Islet of Langerhans (tissue), 1 donor: ENCODE measurements at regions not wholly inside any gene's neighbourhood (a gene's known extent, or its start where the extent isn't known, plus 50 kb on each side); places are given as distances from the start of the nearest gene placed in this dataset.
"Not testable (repeated sequence)": the region's sequence is repeated elsewhere in the genome, so short reads cannot be mapped to it uniquely, and the experiment has no call there.

Experiments
- FAIRE-seq: peaks from one replicate; lab custom pipeline; 2011; peaks lifted over from hg19 to GRCh38; lab: Jason Lieb, UNC

DNA sequence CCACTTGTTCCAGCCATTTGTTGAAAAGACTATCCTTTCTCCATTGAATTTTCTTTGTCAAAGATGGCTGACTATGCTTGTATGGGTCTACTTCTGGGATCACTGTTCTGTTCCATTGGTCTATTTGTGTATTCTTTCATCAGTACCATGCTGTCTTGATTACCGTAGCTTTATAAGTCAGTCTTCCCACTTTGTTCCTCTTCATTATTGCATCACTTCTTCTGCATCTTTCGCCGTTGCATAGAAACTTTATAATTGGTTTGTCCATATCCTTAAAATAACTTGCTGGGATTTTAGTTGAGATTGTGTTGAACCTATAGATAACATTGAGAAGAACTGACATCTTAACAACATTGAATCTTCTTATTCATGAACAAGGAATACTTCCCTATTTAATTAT, 598.8 kb downstream of the TBC1D22A start:
- FAIRE-seq: no peak

DNA sequence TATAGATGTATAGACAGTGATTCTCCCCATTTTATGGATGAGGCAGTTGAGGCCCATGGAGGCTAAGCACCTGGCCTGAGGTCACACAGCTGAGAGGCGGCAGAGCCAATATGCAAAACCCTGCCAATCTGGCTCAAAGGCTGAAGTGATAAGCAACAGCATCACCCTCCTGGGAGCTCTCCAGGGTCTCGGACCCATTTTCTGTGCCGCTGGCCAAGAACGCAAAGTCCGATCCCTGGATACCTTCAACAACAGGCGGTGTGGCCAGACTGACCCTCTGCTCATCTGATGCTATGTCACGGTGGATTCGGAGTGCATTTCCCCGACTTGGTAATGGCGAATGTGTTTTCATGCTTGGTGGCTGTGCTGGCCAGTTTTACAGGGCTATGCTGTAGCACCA, 595.0 kb downstream of the TBC1D22A start:
- no peak for FAIRE-seq

DNA sequence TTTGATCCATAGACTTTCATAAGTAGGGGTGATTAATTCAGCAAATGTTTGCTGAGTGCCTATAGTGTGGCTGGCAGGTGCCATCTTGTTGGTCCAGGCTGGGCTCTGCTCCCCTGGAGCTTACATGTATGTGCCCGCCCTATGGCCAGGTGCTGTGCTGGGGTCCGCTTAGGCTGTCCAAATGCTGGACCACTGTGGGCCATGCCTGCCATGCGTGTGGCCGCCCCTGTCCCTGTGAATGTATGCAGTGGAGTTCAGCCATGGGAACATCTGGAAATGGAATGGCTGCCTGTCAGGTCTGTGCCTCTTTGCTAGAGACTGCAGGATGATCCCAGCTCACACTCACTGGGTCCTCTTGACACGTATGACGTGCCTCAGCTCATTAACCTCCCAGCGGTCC, 594.6 kb downstream of the TBC1D22A start:
- no peak for FAIRE-seq

DNA sequence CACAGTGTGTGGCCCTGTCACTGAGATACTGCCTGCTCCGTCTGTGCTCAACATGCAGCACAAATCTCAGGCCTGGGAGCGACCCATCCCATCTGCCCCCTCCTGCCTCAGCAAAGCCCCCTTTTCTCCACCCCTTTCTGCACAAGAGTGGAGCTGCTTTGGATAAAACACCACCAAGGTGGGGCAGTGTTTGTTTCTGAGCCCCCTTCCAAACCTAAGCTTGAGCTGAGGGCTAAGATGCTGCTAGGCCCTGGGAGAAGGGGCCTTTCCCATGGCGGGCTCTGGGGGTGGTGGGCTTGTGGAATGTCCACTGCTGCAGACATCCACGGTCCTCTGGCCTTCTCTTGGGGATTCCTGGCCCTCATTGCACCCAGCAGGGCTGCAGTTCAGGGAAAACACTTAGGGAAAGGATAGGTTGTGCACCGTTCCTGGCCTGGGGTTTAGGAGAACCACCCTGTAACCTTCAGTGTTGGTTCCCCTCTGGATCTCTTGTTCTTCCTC, 594.1 kb downstream of the TBC1D22A start:
- no peak for FAIRE-seq

DNA sequence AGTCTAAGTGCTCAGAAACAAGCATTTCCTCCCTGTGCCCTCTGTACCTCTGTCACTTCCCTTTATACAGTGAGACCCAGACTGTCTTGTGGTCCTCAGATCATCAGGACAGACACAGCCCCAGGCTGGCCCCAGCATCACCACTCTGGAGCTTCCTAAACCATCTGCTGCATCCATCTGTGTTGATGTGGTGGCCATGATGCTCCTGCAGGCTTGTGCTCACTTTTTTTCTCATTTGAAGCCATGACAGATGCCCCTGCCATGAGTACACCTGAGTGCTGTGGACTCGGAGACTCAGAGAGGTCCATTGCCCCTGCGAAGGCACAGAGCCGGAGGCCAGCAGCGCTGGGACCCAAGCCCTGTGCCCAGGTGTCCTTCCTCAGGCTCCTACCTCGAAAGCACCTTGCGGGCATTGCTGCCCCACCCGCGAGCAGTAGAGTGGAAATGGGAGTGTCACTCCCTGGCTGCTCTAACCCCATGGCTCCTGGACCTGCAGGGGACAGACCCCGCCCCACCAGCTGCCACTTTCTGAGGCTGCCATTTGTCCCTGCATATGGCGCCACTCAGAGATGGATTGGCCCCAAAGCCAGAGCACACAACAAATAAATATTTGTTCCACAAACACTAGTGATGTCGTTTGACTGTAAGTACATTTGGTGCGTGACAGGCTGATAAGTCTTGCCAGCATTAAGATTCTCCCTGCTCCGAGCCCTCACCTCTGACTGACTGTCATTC, 593.5 kb downstream of the TBC1D22A start:
- no peak for FAIRE-seq

DNA sequence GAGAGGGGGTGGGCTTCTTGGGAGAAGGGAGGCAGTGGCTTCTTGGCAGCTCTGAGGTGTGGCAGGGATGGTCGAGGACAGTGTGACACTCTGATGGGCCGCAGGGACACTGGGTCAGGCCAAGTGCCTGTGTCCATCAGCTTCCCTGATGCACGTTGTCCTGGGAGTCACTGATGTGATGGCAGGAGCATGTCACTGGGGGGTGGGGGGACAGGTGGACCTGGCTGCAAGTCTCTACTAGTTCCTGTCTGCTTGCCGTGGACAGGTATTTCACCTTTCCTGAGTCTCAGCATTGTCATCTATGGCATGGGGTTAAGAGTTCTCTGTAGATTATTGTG, 592.9 kb downstream of the TBC1D22A start:
- no peak for FAIRE-seq

DNA sequence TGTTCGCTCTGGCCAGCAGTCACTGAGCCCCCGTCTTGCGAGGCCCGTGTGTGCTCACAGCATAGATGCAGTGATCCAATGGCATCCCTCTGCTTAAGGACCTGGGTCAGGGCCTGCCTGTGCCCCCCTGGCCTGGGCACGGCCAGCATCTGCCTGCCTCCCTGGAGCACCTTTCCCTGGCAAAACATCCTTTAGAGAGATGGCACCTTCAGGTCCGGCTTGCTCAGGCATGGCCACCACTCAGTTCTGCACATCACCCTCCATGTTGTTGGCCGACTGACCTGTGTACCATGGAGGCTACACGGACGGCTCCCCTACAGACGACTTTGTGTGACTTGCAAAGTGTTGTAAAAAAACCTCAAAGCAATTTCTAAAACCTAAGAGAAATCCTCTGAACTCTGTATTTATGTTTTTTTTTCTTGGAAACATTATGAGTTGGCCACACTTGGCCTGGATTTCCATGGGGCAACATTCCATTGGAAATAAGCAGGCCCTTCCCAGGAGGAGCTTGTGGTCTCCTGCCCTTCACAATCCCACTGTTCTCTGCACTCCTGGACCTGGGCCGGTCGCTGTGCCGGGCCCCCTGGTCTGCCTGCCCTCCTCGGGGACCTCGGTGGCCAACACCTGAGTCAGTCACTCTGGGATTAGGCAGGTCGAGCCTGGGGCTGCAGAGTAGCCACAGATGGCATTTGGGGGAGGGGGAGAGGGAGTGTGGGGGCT, 592.4 kb downstream of the TBC1D22A start:
- FAIRE-seq: no peak

DNA sequence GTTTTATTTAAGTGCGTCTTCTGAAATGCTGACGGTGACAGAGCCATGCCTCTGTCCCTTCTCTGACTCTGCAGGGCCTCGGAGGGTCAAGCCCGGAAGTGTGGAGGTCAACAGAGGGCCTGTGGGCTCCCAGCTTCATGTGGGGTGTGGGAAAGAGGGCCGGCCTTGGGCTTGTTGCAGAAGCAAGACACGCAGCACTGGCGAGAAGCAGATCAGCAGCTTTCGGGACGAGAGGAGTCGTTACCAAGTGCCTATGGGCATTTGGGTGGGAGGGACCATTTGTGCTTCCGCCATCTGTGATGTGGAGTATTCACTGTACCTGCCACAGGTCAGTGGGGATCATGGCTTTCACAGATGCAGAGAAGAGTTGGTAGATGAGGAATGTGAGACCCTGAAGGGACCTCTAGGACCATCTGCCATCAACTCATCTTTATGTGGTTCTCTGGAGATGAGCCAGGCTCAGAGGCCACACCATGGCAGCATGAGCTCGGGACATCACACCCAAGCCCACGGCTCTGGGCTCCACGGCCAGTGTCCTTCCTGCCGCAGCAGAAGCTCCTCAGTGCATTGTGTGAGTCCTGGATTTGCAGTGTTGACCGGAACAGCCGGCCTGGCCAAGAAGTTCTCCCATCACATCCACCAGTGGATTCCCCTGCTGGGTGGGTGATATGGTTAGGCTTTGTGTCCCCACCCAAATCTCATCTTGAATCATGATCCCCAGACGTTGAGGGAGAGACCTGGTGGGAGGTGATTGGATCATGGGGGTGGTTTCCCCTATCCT, 590.7 kb downstream of the TBC1D22A start:
- no peak for FAIRE-seq

DNA sequence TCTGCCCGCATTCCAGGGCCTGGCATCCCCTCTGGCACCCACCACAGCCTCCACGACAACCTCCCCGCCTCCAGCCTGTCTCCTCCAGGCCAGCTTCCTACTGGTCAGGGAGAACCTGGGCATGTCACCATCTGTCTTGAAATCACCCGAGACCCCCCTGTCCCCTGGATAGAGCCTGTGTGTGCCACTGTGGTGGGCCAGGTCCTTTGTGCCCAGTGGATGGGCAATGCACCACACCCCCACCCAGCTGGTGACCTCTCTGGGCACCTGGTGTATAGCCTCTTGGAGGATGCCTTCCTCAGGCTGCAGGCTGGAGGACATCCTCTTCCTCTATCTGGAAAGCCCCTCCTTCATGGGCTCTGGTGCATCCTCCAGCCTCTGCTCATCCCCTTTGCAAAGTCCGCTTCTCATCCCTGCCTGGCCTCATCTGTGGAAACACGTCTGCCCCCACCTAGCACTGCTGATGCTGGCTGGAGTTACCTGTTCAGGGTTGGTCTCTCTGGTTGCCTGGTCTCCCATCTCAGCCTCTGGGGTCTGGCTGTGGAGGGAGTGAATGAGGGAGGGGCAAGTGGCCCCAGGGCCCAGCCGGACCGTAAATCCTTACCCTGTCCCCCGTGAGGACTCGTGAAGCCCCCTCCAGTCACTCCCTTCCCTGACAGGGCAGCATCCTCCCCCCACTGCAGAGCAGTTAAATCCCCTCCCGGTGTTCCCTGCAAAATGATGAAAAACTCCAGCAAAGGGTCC, 589.6 kb downstream of the TBC1D22A start:
- no peak for FAIRE-seq

DNA sequence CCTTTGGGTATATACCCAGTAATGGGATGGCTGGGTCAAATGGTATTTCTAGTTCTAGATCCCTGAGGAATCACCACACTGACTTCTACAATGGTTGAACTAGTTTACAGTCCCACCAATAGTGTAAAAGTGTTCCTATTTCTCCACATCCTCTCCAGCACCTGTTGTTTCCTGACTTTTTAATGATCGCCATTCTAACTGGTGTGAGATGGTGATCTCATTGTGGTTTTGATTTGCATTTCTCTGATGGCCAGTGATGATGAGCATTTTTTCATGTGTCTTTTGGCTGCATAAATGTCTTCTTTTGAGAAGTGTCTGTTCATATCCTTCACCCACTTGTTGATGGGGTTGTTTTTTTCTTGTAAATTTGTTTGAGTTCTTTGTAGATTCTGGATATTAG, 583.8 kb downstream of the TBC1D22A start:
- not testable (repeated sequence) for FAIRE-seq

DNA sequence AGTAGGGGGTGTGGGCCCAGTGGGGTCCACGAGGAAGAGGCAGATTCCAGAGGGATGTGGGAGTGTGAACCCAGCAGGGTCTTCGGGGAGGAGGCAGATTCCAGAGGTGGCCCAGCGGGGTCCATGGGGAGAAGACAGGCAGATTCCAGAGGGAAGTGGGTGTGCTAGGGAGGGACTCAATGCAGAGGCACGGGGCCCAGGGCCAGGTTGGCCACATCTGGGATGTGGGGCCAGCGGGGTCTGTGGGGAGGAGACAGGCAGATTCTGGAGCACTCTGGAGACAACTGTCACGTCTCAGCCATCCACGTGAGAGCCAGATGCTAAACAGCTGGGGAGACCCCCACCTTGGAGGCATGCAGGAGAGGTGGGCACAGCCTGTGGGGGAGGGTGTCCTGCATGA, 582.6 kb downstream of the TBC1D22A start:
- FAIRE-seq: no peak

DNA sequence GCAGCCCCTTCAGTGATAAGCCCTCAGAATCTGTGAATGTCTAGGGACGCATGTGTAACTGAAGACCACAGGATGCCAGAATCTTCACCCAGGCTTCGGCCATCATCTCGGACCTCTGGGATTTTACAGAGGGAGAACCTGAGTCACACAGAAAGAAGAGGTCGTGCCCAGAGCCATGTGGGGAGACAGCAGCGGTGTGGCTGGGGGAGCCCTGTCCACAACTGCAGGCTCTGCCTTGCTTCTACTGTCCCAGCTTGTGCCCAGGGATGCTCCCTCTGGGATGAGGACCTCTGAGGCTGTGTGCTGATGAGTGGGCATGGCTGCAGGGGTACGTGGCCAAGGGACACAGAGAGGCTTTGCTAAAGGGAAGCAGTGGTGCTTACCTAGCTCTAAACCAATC, 582.0 kb downstream of the TBC1D22A start:
- FAIRE-seq: no peak

DNA sequence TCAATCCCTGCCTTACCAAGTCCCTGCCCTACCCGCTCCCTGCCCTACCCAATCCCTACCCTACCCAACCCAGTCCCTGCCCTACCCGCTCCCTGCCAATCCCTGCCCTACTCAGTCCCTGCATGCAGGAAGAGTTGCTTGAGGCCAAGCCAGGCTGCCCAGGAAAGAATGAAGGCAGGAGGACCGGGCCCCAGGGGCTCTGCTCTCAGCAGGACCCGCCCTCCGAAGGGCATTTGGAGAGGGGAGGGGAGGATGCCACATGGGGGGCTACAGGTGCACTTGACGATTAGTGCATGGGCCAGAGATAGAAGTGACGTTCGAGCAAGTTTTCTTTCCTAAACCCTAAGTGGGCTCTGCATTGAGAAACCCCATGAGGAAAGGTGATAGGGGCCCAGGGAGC, 581.2 kb downstream of the TBC1D22A start:
- FAIRE-seq: no peak

DNA sequence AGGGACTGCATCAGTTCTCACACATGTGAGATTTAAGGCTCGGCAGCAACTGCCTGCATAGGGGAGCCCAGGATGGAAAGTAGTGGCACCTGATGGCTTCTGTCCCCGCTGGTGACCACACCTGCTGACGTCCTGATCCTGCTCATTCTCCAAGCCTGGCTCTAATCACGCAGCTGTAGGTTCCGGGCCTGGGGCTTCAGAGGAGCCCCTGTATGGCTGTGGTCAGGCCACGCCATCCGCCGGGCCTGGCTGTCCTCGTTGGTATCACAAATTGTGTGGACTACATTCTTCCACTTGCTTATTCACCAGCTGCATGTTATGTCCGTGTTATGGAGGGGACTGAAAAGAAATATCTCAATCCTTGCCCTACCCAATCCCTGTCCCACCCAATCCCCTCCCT, 580.0 kb downstream of the TBC1D22A start:
- FAIRE-seq: no peak

DNA sequence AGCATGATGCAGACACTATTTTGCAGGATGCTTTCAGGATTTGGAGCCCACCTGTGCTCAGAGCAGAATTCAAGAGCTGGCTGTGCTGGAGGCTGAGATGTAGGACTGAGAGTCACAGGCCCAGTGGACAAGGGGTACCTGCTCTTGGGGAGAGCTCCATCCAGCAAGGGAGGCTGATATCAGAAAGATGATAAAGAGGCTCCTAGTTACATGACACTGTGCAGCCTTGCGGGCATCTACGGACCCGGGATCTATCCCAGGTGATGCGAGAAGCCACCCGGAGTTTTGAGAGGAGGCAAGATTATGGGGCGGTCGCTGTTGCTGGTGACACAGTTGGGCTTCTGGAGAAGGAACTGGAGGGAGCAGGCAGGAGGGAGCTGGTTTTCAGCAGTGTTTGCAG, 579.0 kb downstream of the TBC1D22A start:
- no peak for FAIRE-seq

DNA sequence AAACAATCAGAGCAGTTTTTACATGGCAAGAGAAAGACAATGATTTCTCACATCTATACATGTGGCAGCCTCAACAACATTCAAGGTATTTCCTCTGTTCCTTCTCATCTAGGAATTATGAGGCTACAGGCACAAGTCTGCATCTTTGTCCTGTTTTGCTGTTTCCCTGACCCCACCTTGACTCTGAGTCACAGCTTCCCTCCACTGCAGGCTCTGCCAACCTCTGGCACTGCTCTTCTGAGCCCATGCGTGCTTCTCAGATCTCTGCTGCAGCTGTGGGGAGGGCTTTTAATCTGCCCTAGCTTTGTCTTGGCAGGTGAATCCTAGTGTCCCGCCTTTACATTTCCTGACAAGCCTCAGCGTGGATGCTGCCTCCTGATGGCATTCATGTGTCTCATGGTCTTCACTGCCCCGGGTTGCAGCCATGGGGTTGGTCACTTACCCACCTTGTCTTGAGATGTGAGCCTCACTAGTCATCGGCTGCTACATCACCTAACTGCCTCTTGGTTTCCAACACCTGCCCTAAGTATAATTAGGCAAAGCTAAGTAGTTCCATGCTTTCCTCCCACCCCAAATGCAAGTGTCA, 578.5 kb downstream of the TBC1D22A start:
- no peak for FAIRE-seq

DNA sequence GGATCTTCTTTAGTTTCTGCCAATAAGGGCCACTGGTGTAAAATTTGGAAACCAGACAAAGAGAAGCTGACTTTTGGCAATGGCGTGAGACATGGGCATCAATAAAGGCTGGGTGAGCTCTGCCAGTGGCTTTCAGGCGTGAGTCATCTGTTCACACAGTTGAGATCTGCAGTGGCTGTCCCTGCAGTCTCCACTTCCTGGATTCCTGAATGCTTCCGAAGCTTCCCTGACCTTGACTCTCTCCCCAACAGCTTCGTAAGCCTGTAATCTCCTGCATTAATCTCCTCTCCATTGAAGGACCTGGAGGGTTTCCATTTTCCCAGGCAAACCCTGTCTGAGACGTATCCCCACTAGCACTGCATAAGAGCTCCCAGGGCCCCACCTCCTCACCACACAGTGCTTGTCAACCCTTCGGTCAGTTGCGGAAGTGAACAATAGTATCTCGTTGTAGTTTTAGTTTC, 574.7 kb downstream of the TBC1D22A start:
- no peak for FAIRE-seq

DNA sequence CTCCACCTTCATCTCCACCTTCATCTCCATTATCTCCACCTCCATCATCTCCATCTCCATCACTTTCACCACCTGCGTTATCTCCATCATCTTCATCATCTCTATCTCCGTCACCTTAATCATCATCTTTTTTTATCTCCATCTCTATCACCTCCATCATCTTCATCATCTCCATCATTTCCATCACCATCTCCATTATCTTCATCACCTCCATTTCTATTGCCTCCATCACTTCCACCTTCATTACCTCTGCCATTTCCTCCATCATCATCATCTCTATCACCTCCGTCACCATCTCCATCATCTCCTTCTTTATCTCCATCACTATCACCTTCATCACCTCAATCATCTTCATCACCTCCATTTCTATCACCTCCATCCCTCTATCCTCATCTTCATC, 573.5 kb downstream of the TBC1D22A start:
- FAIRE-seq: no peak

DNA sequence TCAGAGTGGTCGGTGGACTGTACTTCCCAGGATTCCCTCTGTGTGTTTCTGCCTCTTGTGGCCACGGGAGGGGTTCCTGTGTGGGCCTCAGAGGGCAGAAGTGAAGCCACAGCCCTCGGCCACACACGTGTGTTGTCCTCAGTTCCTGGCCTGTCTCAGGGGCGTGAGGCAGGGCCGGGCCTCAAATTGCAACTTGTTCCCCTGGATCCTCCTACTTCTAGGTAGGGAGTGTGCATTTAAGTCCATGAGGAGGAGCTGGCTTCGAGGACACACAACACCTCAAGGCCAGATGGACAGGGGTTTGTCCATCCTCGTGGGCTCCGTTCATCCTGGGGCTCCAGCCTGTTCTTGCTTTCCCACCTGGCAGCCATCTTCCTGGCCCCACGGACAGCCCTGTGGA, 573.0 kb downstream of the TBC1D22A start:
- FAIRE-seq: no peak

DNA sequence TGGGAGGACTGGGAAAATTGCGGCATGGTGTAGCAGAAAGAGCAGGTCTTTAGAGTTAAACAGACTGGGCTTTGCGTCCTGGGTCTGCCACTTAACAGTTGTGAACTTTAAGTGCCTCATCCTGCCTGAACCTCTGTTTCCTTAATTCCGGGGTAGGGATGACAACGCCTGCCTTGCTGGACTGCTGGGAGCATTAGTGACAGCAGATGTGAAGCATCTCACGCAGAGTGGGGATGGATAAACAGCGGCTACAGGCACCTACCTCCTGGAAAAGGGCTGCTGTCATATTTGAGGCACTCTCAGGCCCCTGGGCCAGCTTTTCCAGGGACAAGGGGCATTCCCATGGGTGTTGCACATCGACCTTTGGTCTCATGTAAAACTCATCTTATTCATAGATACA, 572.2 kb downstream of the TBC1D22A start:
- no peak for FAIRE-seq

DNA sequence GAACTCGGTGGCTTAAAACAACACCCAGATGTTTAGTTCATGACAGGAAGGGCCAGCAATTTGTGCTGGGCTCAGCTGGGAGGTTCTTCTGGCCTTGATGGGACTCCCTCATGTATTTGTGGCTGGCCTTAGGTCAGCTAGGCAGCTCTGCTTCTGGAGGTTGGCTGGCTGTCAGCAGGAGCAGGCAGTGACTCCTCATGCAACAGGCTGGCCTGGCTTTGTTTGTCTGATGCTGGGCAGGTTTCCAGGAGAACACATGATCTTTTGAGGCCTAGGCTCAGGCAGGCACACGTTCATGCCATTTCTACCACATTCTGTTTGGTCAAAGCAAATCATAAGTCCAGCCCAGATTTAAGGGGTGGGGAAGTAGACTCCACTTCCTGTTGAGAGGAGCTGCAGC, 571.2 kb downstream of the TBC1D22A start:
- no peak for FAIRE-seq
